ENCODE measurements at regions not wholly inside any gene's neighbourhood (a gene's known extent, or its start where the extent isn't known, plus 50 kb on each side); places are given as distances from the start of the nearest gene placed in this dataset.

DNA sequence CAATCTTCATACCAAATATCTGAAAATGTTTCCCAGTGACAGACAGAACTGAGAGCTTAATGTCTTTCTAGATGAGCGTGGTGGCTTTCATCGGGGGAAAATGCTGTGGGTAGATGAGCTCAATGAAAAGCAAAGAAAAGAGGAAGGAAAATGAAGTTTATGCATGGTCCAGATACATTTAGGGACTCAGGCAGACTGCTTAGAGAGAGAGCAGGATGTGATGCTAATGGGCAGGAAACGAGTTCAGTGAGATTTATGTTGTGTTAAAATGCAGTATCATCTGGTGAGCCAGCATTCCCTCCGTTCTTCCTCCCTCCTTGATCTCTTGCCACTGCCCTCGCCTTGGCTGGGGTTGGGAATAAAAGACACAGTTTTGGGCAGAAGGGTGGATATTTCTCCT, 229.2 kb downstream of the GBA3 start:
- no peak overlapping the region for H3K4me3 ChIP-seq (ENCODE audit: low read depth, low read length)
- no peaks in the 10 kb centered on the region for H3K4me1 ChIP-seq (ENCODE audit: control insufficient read depth, insufficient read depth, low read length)
- H3K27me3 ChIP-seq (ENCODE audit: control insufficient read depth, insufficient read depth, low read length), result no peaks in the 10 kb centered on the region
- no peak overlapping the region for H3K9ac ChIP-seq (ENCODE audit: low read depth, low read length)
- H3K9me3 ChIP-seq (ENCODE audit: control insufficient read depth, insufficient read depth, low read length), result peaks cover 7% of the 10 kb centered on the region; the same call in 1 of the 2 replicates
- H3K36me3 ChIP-seq (ENCODE audit: control insufficient read depth, insufficient read depth, low read length), result no peaks in the 10 kb centered on the region
- no peak overlapping the region for H3K27ac ChIP-seq (ENCODE audit: low read depth, low read length)

- Histone ChIP-seq H3K4me3 (ENCODE audit: low read depth, low read length) (no peak overlapping the region), H3K4me1 (ENCODE audit: control insufficient read depth, insufficient read depth, low read length) (peaks cover 7% of the 10 kb centered on the region; the same call in 1 of the 2 replicates), H3K27ac (ENCODE audit: low read depth, low read length) (no peak overlapping the region), H3K9me3 (ENCODE audit: control insufficient read depth, insufficient read depth, low read length) (no peaks in the 10 kb centered on the region), H3K36me3 (ENCODE audit: control insufficient read depth, insufficient read depth, low read length) (no peaks in the 10 kb centered on the region), H3K27me3 (ENCODE audit: control insufficient read depth, insufficient read depth, low read length) (no peaks in the 10 kb centered on the region), H3K9ac (ENCODE audit: low read depth, low read length) (no peak overlapping the region)
Measured at GRCh38 chr4:22911285-22911684, 218.5 kb downstream of the GBA3 start.

DNA sequence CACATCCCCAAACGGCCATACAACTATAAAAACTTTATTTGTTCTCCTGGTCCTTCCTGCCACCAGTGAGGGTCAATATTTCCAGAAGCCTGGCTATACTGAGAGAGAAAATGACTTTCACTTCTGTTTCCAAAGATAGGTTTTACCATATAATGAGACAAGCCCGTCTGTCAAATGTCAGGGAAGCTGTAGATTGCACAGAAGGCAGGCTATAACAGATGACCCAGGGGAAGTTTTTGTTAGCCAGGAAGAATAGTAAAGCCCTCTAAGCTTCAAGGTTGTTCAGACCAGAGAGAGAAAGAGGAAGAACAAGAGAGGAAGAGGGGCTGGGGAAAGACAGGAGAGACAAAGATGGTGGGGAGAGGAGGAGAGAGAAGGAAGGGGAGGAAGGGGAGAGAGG, 217.5 kb downstream of the GBA3 start:
- Histone ChIP-seq H3K4me1 (ENCODE audit: control insufficient read depth, insufficient read depth, low read length) (peaks cover 7% of the 10 kb centered on the region; the same call in 1 of the 2 replicates), H3K27me3 (ENCODE audit: control insufficient read depth, insufficient read depth, low read length) (no peaks in the 10 kb centered on the region), H3K9ac (ENCODE audit: low read depth, low read length) (no peak overlapping the region), H3K9me3 (ENCODE audit: control insufficient read depth, insufficient read depth, low read length) (no peaks in the 10 kb centered on the region), H3K36me3 (ENCODE audit: control insufficient read depth, insufficient read depth, low read length) (no peaks in the 10 kb centered on the region), H3K27ac (ENCODE audit: low read depth, low read length) (no peak overlapping the region), H3K4me3 (ENCODE audit: low read depth, low read length) (no peak overlapping the region)

DNA sequence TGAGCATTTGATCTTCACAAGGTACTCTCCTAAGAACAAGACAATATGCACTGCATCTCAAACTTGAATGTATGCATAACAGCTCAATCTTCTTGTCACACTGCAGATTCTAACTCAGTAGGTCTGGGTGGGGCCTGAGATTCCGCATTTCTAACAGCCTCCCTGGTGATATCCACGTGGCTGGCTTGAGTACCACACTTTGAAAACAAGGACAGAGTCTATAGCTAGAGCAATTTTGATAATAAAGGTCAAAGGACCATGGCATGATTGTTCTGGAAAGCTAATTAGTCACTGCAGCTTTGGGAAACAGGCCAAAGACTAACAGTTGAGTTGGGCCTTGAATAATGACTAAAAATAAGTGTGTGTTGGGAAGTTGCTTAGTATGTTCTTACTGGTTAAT, 213.3 kb downstream of the GBA3 start:
- no peaks in the 10 kb centered on the region for H3K27me3 ChIP-seq (ENCODE audit: control insufficient read depth, insufficient read depth, low read length)
- no peak overlapping the region for H3K9ac ChIP-seq (ENCODE audit: low read depth, low read length)
- H3K36me3 ChIP-seq (ENCODE audit: control insufficient read depth, insufficient read depth, low read length), result no peaks in the 10 kb centered on the region
- H3K27ac ChIP-seq (ENCODE audit: low read depth, low read length), result no peak overlapping the region
- no peaks in the 10 kb centered on the region for H3K9me3 ChIP-seq (ENCODE audit: control insufficient read depth, insufficient read depth, low read length)
- no peak overlapping the region for H3K4me3 ChIP-seq (ENCODE audit: low read depth, low read length)
- H3K4me1 ChIP-seq (ENCODE audit: control insufficient read depth, insufficient read depth, low read length), result no peaks in the 10 kb centered on the region

- Histone ChIP-seq H3K36me3 (ENCODE audit: control insufficient read depth, insufficient read depth, low read length) (no peaks in the 10 kb centered on the region), H3K27me3 (ENCODE audit: control insufficient read depth, insufficient read depth, low read length) (no peaks in the 10 kb centered on the region), H3K9ac (ENCODE audit: low read depth, low read length) (no peak overlapping the region), H3K9me3 (ENCODE audit: control insufficient read depth, insufficient read depth, low read length) (no peaks in the 10 kb centered on the region), H3K4me3 (ENCODE audit: low read depth, low read length) (no peak overlapping the region), H3K4me1 (ENCODE audit: control insufficient read depth, insufficient read depth, low read length) (no peaks in the 10 kb centered on the region), H3K27ac (ENCODE audit: low read depth, low read length) (no peak overlapping the region)
Measured at GRCh38 chr4:22903913-22904312, 211.2 kb downstream of the GBA3 start.

DNA sequence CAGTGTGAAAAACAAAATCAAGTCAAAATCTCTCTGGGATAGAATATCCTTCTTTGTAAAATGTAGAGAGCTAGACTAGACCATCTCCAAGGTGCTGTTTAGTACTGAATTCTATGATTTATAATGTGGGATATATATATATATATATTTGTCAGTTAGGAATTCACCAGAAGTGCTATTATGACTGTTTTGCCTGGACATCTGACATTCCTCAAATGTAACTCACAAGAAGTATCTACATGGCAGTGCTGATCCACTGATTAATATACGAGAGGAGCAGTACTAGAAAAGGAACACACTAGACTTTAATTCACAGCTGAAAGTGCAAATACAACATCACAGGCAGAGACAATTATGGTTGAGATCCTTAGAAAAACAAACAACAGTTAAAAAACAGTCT, 208.9 kb downstream of the GBA3 start:
- Histone ChIP-seq H3K4me1 (ENCODE audit: control insufficient read depth, insufficient read depth, low read length) (no peaks in the 10 kb centered on the region), H3K4me3 (ENCODE audit: low read depth, low read length) (no peak overlapping the region), H3K27ac (ENCODE audit: low read depth, low read length) (no peak overlapping the region), H3K27me3 (ENCODE audit: control insufficient read depth, insufficient read depth, low read length) (no peaks in the 10 kb centered on the region), H3K9me3 (ENCODE audit: control insufficient read depth, insufficient read depth, low read length) (no peaks in the 10 kb centered on the region), H3K9ac (ENCODE audit: low read depth, low read length) (no peak overlapping the region), H3K36me3 (ENCODE audit: control insufficient read depth, insufficient read depth, low read length) (no peaks in the 10 kb centered on the region)

- H3K9ac ChIP-seq (ENCODE audit: low read depth, low read length), result no peak overlapping the region
- no peak overlapping the region for H3K27ac ChIP-seq (ENCODE audit: low read depth, low read length)
- H3K4me3 ChIP-seq (ENCODE audit: low read depth, low read length), result no peak overlapping the region
- H3K9me3 ChIP-seq (ENCODE audit: control insufficient read depth, insufficient read depth, low read length), result no peaks in the 10 kb centered on the region
- H3K36me3 ChIP-seq (ENCODE audit: control insufficient read depth, insufficient read depth, low read length), result no peaks in the 10 kb centered on the region
- H3K27me3 ChIP-seq (ENCODE audit: control insufficient read depth, insufficient read depth, low read length), result no peaks in the 10 kb centered on the region
- no peaks in the 10 kb centered on the region for H3K4me1 ChIP-seq (ENCODE audit: control insufficient read depth, insufficient read depth, low read length)
Measured at GRCh38 chr4:22900876-22901275, 208.1 kb downstream of the GBA3 start.

GRCh38 chr4:22897520-22898108, 204.9 kb downstream of the GBA3 start:
- H3K27ac ChIP-seq (ENCODE audit: low read depth, low read length), result no peak overlapping the region
- peaks cover 3% of the 10 kb centered on the region for H3K9me3 ChIP-seq (ENCODE audit: control insufficient read depth, insufficient read depth, low read length)
- no peak overlapping the region for H3K4me3 ChIP-seq (ENCODE audit: low read depth, low read length)
- no peaks in the 10 kb centered on the region for H3K27me3 ChIP-seq (ENCODE audit: control insufficient read depth, insufficient read depth, low read length)
- H3K4me1 ChIP-seq (ENCODE audit: control insufficient read depth, insufficient read depth, low read length), result no peaks in the 10 kb centered on the region
- H3K9ac ChIP-seq (ENCODE audit: low read depth, low read length), result no peak overlapping the region
- no peaks in the 10 kb centered on the region for H3K36me3 ChIP-seq (ENCODE audit: control insufficient read depth, insufficient read depth, low read length)

- no peak overlapping the region for H3K4me3 ChIP-seq (ENCODE audit: low read depth, low read length)
- H3K36me3 ChIP-seq (ENCODE audit: control insufficient read depth, insufficient read depth, low read length), result no peaks in the 10 kb centered on the region
- no peaks in the 10 kb centered on the region for H3K4me1 ChIP-seq (ENCODE audit: control insufficient read depth, insufficient read depth, low read length)
- H3K27ac ChIP-seq (ENCODE audit: low read depth, low read length), result no peak overlapping the region
- no peak overlapping the region for H3K9ac ChIP-seq (ENCODE audit: low read depth, low read length)
- peaks cover 13% of the 10 kb centered on the region for H3K9me3 ChIP-seq (ENCODE audit: control insufficient read depth, insufficient read depth, low read length)
- H3K27me3 ChIP-seq (ENCODE audit: control insufficient read depth, insufficient read depth, low read length), result no peaks in the 10 kb centered on the region
Measured at GRCh38 chr4:22895482-22895881, 202.7 kb downstream of the GBA3 start.

- Histone ChIP-seq H3K27ac (ENCODE audit: low read depth, low read length) (peak overlapping the region; percentile 60), H3K27me3 (ENCODE audit: control insufficient read depth, insufficient read depth, low read length) (no peaks in the 10 kb centered on the region), H3K4me1 (ENCODE audit: control insufficient read depth, insufficient read depth, low read length) (no peaks in the 10 kb centered on the region), H3K9ac (ENCODE audit: low read depth, low read length) (no peak overlapping the region), H3K36me3 (ENCODE audit: control insufficient read depth, insufficient read depth, low read length) (no peaks in the 10 kb centered on the region), H3K4me3 (ENCODE audit: low read depth, low read length) (no peak overlapping the region), H3K9me3 (ENCODE audit: control insufficient read depth, insufficient read depth, low read length) (peaks cover 32% of the 10 kb centered on the region)
Measured at GRCh38 chr4:22884157-22884556, 191.4 kb downstream of the GBA3 start.

GRCh38 chr4:22881411-22881810, 188.7 kb downstream of the GBA3 start:
- Histone ChIP-seq H3K4me1 (ENCODE audit: control insufficient read depth, insufficient read depth, low read length) (no peaks in the 10 kb centered on the region), H3K36me3 (ENCODE audit: control insufficient read depth, insufficient read depth, low read length) (no peaks in the 10 kb centered on the region), H3K9ac (ENCODE audit: low read depth, low read length) (no peak overlapping the region), H3K9me3 (ENCODE audit: control insufficient read depth, insufficient read depth, low read length) (peaks cover 32% of the 10 kb centered on the region), H3K27ac (ENCODE audit: low read depth, low read length) (no peak overlapping the region), H3K4me3 (ENCODE audit: low read depth, low read length) (no peak overlapping the region), H3K27me3 (ENCODE audit: control insufficient read depth, insufficient read depth, low read length) (no peaks in the 10 kb centered on the region)

Measured in HUES48 (cell line).